GM12878 (cell line): ENCODE measurements at regions not wholly inside any gene's neighbourhood (a gene's known extent, or its start where the extent isn't known, plus 50 kb on each side); places are given as distances from the start of the nearest gene placed in this dataset.

Experiments used
- ATAC-seq: fragments of 200-7000 bp; cut with Tn5 transposase; 3 replicates; pipeline ENCODE4 v1.9.1; 2020; ENCODE audit warnings: mild to moderate bottlenecking, moderate library complexity
- BruUV-seq: library from RNA; stranded (reverse); fragments of 400-500 nt; replicated peaks from 2 replicates; lab custom pipeline; 2021; lab: Mats Ljungman, UMichigan
- CTCF ChIA-PET: fragments of 300-600 bp; sonication (Branson Sonifier 250); formaldehyde crosslinking; extraction: SDS; loops from one replicate; lab custom pipeline; 2021; ENCODE audit warnings: inconsistent platforms; lab: Yijun Ruan, JAX
- POLR2A ChIA-PET: fragments of 350-600 bp; formaldehyde crosslinking; extraction: SDS; loops from one replicate; lab custom pipeline; 2021; ENCODE audit warnings: inconsistent platforms; lab: Charles Lee
- RAD21 ChIA-PET: fragments of 300-600 bp; sonication (Branson Sonifier 250); formaldehyde crosslinking; loops from one replicate; lab custom pipeline; 2023; ENCODE audit warnings: antibody characterized with exemption; ENCODE audit not compliant: unreplicated experiment; lab: Charles Lee
- SMC1A ChIA-PET: fragments of 300-600 bp; sonication (Branson Sonifier 250); formaldehyde crosslinking; loops from one replicate; lab custom pipeline; 2023; ENCODE audit not compliant: unreplicated experiment, uncharacterized antibody; lab: Charles Lee
- DNase-seq: peaks from one replicate; pipeline ENCODE4 v3.0.0-alpha.2; 2011; ENCODE audit warnings: low read depth, low spot score
- FAIRE-seq: peaks from 3 replicates; lab custom pipeline; 2011; peaks lifted over from hg19 to GRCh38; lab: Jason Lieb, UNC
- H2AFZ ChIP-seq: 2 replicates; pipeline ENCODE4 v1.6.0; 2011; ENCODE audit warnings: low read depth, low read length, control low read depth; ENCODE audit not compliant: control insufficient read depth
- H3K27ac ChIP-seq: 2 replicates; pipeline ENCODE4 v1.5.1; 2011; ENCODE audit warnings: control low read depth; ENCODE audit not compliant: control insufficient read depth, insufficient read depth
- H3K27me3 ChIP-seq, 2 experiments: replicated peaks in 1 of 2; 2 replicates each; pipeline versions ENCODE4 v1.6.0 to v1.6.1; 2011; ENCODE audit warnings: low read length in 1 of 2; ENCODE audit not compliant: control insufficient read depth in 2 of 2, insufficient read depth in 2 of 2
- H3K36me3 ChIP-seq, 2 experiments: 2 replicates each; pipeline ENCODE4 v1.5.1; 2011; ENCODE audit warnings: low read length in 1 of 2; ENCODE audit not compliant: control insufficient read depth in 2 of 2, insufficient read depth in 2 of 2
- H3K4me1 ChIP-seq: 2 replicates; pipeline ENCODE4 v1.6.1; 2011; ENCODE audit warnings: mild to moderate bottlenecking, low read length, moderate library complexity, mixed read lengths; ENCODE audit not compliant: control insufficient read depth, insufficient read depth
- H3K4me2 ChIP-seq: 2 replicates; pipeline ENCODE4 v1.6.0; 2011; ENCODE audit warnings: control low read depth; ENCODE audit not compliant: control insufficient read depth, insufficient read depth
- H3K4me3 ChIP-seq: fragments of 200-600 bp; sonication (generic); 2 replicates; pipeline ENCODE4 v1.5.1; 2016
- H3K79me2 ChIP-seq: 2 replicates; pipeline ENCODE4 v1.6.0; 2011; ENCODE audit warnings: low read length; ENCODE audit not compliant: control insufficient read depth, insufficient read depth
- H3K9ac ChIP-seq: 2 replicates; pipeline ENCODE4 v1.8.0; 2011; ENCODE audit warnings: low read length, control low read depth, mixed read lengths; ENCODE audit not compliant: control insufficient read depth, insufficient read depth
- H3K9me3 ChIP-seq: replicated peaks from 3 replicates; pipeline ENCODE4 v1.5.1; 2011; ENCODE audit warnings: mild to moderate bottlenecking, low read length; ENCODE audit not compliant: control insufficient read depth, insufficient read depth
- H4K20me1 ChIP-seq: 2 replicates; pipeline ENCODE4 v1.6.0; 2011; ENCODE audit not compliant: control insufficient read depth, insufficient read depth
- CBX3 ChIP-seq: fragments of 200-600 bp; sonication (generic); IDR thresholded peaks from 2 replicates; pipeline ENCODE4 v1.6.1; 2016; ENCODE audit warnings: low read depth, borderline replicate concordance
- FOXM1 ChIP-seq: IDR thresholded peaks from 2 replicates; pipeline ENCODE4 v1.6.1; 2012; ENCODE audit warnings: low read depth, mild to moderate bottlenecking, inconsistent platforms, low read length, moderate library complexity
- MTA2 ChIP-seq: fragments of 450-650 bp; IDR thresholded peaks from 2 replicates; pipeline ENCODE4 v1.6.1; 2016; ENCODE audit warnings: low read depth, mild to moderate bottlenecking, moderate library complexity
- MXI1 ChIP-seq: fragments of 150-350 bp; IDR thresholded peaks from 2 replicates; pipeline ENCODE4 v1.6.1; 2011; ENCODE audit warnings: low read depth, mild to moderate bottlenecking, inconsistent platforms, low read length, improper control_type of control experiment
- NR2C1 ChIP-seq: fragments of 450-650 bp; IDR thresholded peaks from 2 replicates; pipeline ENCODE4 v1.6.1; 2017; ENCODE audit warnings: antibody characterized with exemption, mild to moderate bottlenecking, moderate library complexity
- PML ChIP-seq: IDR thresholded peaks from 2 replicates; pipeline ENCODE4 v1.6.1; 2012; ENCODE audit warnings: low read length, inconsistent platforms
- POU2F2 ChIP-seq: IDR thresholded peaks from 3 replicates; pipeline ENCODE4 v1.6.1; 2011; ENCODE audit warnings: low read depth, mild to moderate bottlenecking, low read length, borderline replicate concordance
- RAD51 ChIP-seq: fragments of 450-650 bp; IDR thresholded peaks from 2 replicates; pipeline ENCODE4 v1.6.1; 2016; ENCODE audit warnings: moderate library complexity, mild to moderate bottlenecking, inconsistent platforms
- ZBTB4 ChIP-seq: fragments of 450-650 bp; formaldehyde crosslinking; IDR thresholded peaks from 2 replicates; pipeline ENCODE4 v1.4.0; 2022; ENCODE audit warnings: mild to moderate bottlenecking, moderate library complexity
- WGBS: methylation state at CpG from one replicate; pipeline ENCODE4 v1.1.6; 2016; ENCODE audit warnings: low lambda C conversion rate; ENCODE audit not compliant: insufficient replicate concordance, insufficient coverage; ENCODE audit errors: missing lambda C conversion rate; 5-methylcytosine and 5-hydroxymethylcytosine counted together
- in situ Hi-C: fragments of 300-500 bp; cut with MboI; formaldehyde crosslinking; loops from 9 replicates; pipeline ENCODE4 v1.14.3; 2018; ENCODE audit warnings: mixed read lengths
- intact Hi-C: fragments of 100-400 bp; cut with micrococcal nuclease; formaldehyde crosslinking; loops from one replicate; pipeline ENCODE4 v1.14.2; 2022; ENCODE audit not compliant: unreplicated experiment
- TF ChIP-seq, protein P1 (sequence below): IDR thresholded peaks from 2 replicates; pipeline ENCODE4 v1.6.1; 2012; ENCODE audit warnings: improper control_type of control experiment, low read depth, low read length; ENCODE audit not compliant: insufficient replicate concordance
- TF ChIP-seq, protein P2 (sequence below): IDR thresholded peaks from 2 replicates; pipeline ENCODE4 v1.6.1; 2012; ENCODE audit warnings: low read depth, low read length, improper control_type of control experiment
- TF ChIP-seq, protein P3 (sequence below): fragments of 150-350 bp; IDR thresholded peaks from 2 replicates; pipeline ENCODE4 v1.6.1; 2014; ENCODE audit warnings: mild to moderate bottlenecking, low read depth, low read length

GRCh38 chr13:22232186-22232585 is 561.3 kb downstream of the FGF9 start:
- ChIA-PET CTCF (no interaction called here), SMC1A (interaction anchor here (0.8 kb wide), 1 partner anchor 11 kb away, joined by 3 read pairs; no protein-coding TSS in a partner anchor), POLR2A (no interaction called here), RAD21 (no interaction called here)
- no peak overlapping the region for H2AFZ ChIP-seq
- ATAC-seq (no peak), DNase-seq (no peak), FAIRE-seq (no peak)
- no peak overlapping the region for H3K9ac ChIP-seq
- no peaks in the 10 kb centered on the region for H4K20me1 ChIP-seq
- H3K4me1 ChIP-seq, result peaks cover 4% of the 10 kb centered on the region
- no peaks in the 10 kb centered on the region for H3K9me3 ChIP-seq
- no peak overlapping the region for H3K4me3 ChIP-seq
- in situ Hi-C loops, result loop anchor here (10.0 kb wide), 1 partner anchor 57 kb away; no protein-coding TSS in a partner anchor
- H3K27ac ChIP-seq, result no peak overlapping the region
- no TSS peak for BruUV-seq
- 34% methylated on average over 3 of the region's 3 CpGs for WGBS
- no peaks in the 10 kb centered on the region for H3K79me2 ChIP-seq
- no peak overlapping the region for H3K4me2 ChIP-seq
- no peaks in the 10 kb centered on the region for H3K27me3 ChIP-seq
- intact Hi-C loops, result no loop called here
- H3K36me3 ChIP-seq, result no peaks in the 10 kb centered on the region
- TF ChIP-seq, protein P1, sequence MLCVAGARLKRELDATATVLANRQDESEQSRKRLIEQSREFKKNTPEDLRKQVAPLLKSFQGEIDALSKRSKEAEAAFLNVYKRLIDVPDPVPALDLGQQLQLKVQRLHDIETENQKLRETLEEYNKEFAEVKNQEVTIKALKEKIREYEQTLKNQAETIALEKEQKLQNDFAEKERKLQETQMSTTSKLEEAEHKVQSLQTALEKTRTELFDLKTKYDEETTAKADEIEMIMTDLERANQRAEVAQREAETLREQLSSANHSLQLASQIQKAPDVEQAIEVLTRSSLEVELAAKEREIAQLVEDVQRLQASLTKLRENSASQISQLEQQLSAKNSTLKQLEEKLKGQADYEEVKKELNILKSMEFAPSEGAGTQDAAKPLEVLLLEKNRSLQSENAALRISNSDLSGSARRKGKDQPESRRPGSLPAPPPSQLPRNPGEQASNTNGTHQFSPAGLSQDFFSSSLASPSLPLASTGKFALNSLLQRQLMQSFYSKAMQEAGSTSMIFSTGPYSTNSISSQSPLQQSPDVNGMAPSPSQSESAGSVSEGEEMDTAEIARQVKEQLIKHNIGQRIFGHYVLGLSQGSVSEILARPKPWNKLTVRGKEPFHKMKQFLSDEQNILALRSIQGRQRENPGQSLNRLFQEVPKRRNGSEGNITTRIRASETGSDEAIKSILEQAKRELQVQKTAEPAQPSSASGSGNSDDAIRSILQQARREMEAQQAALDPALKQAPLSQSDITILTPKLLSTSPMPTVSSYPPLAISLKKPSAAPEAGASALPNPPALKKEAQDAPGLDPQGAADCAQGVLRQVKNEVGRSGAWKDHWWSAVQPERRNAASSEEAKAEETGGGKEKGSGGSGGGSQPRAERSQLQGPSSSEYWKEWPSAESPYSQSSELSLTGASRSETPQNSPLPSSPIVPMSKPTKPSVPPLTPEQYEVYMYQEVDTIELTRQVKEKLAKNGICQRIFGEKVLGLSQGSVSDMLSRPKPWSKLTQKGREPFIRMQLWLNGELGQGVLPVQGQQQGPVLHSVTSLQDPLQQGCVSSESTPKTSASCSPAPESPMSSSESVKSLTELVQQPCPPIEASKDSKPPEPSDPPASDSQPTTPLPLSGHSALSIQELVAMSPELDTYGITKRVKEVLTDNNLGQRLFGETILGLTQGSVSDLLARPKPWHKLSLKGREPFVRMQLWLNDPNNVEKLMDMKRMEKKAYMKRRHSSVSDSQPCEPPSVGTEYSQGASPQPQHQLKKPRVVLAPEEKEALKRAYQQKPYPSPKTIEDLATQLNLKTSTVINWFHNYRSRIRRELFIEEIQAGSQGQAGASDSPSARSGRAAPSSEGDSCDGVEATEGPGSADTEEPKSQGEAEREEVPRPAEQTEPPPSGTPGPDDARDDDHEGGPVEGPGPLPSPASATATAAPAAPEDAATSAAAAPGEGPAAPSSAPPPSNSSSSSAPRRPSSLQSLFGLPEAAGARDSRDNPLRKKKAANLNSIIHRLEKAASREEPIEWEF, result no peak
- TF ChIP-seq FOXM1, result no peak
- TF ChIP-seq RAD51, result no peak
- TF ChIP-seq, protein P2, sequence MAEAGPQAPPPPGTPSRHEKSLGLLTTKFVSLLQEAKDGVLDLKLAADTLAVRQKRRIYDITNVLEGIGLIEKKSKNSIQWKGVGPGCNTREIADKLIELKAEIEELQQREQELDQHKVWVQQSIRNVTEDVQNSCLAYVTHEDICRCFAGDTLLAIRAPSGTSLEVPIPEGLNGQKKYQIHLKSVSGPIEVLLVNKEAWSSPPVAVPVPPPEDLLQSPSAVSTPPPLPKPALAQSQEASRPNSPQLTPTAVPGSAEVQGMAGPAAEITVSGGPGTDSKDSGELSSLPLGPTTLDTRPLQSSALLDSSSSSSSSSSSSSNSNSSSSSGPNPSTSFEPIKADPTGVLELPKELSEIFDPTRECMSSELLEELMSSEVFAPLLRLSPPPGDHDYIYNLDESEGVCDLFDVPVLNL, result no peak
- TF ChIP-seq MTA2, result no peak
- TF ChIP-seq NR2C1, result no peak
- no peak for TF ChIP-seq POU2F2
- TF ChIP-seq ZBTB4 (CRISPR knock-in tag), result no peak
- TF ChIP-seq CBX3, result no peak
- TF ChIP-seq, protein P3, sequence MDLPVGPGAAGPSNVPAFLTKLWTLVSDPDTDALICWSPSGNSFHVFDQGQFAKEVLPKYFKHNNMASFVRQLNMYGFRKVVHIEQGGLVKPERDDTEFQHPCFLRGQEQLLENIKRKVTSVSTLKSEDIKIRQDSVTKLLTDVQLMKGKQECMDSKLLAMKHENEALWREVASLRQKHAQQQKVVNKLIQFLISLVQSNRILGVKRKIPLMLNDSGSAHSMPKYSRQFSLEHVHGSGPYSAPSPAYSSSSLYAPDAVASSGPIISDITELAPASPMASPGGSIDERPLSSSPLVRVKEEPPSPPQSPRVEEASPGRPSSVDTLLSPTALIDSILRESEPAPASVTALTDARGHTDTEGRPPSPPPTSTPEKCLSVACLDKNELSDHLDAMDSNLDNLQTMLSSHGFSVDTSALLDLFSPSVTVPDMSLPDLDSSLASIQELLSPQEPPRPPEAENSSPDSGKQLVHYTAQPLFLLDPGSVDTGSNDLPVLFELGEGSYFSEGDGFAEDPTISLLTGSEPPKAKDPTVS, result no peak
- no peak for TF ChIP-seq PML
- TF ChIP-seq MXI1, result no peak
